CD4-positive, alpha-beta T cell (primary cell): ENCODE measurements at regions not wholly inside any gene's neighbourhood (a gene's known extent, or its start where the extent isn't known, plus 50 kb on each side); places are given as distances from the start of the nearest gene placed in this dataset.

ENCODE experiments used
- ATAC-seq: fragments of 200-7000 bp; cut with Tn5 transposase; one replicate; pipeline ENCODE4 v1.10.0; 2022; ENCODE audit warnings: mild to moderate bottlenecking; ENCODE audit not compliant: poor library complexity
- CTCF ChIA-PET: fragments of 350-600 bp; sonication (Branson Sonifier 250); formaldehyde crosslinking; loops from one replicate; lab custom pipeline; 2021; ENCODE audit warnings: antibody characterized with exemption, inconsistent platforms; lab: Charles Lee
- POLR2A ChIA-PET: fragments of 350-600 bp; sonication (Branson Sonifier 250); formaldehyde crosslinking; loops from one replicate; lab custom pipeline; 2021; ENCODE audit warnings: antibody characterized with exemption, inconsistent platforms; lab: Charles Lee
- DNase-seq, 14 experiments: peaks; one replicate each; pipeline ENCODE4 v3.0.0-alpha.2; 2013 to 2020; ENCODE audit warnings: mixed read lengths in 2 of 14
- H3K27ac ChIP-seq, 2 donors: one replicate each; pipeline versions ENCODE4 v1.5.1 to v1.7.0; 2013; ENCODE audit warnings: low read length in 2 of 2, low read depth in 1 of 2, mild to moderate bottlenecking in 1 of 2
- H3K27me3 ChIP-seq, 2 experiments: 1 replicate in 1 of 2; 2 replicates in 1 of 2; pipeline versions ENCODE4 v1.6.1 to v1.7.0; 2013; ENCODE audit warnings: low read length in 2 of 2, control low read depth in 1 of 2, mild to moderate bottlenecking in 1 of 2, moderate library complexity in 1 of 2; ENCODE audit not compliant: insufficient read depth in 2 of 2, control insufficient read depth in 1 of 2
- H3K36me3 ChIP-seq: one replicate; pipeline ENCODE4 v1.6.1; 2013; ENCODE audit warnings: low read length, control low read depth; ENCODE audit not compliant: insufficient read depth
- H3K4me1 ChIP-seq: one replicate; pipeline ENCODE4 v1.6.1; 2013; ENCODE audit warnings: low read length, control low read depth; ENCODE audit not compliant: insufficient read depth
- H3K4me3 ChIP-seq: one replicate; pipeline ENCODE4 v1.5.1; 2013; ENCODE audit warnings: mild to moderate bottlenecking, low read length, moderate library complexity
- H3K9me3 ChIP-seq, 2 experiments: 1 replicate in 1 of 2; 2 replicates in 1 of 2; pipeline versions ENCODE4 v1.6.1 to v1.7.0; 2013; ENCODE audit warnings: low read length in 2 of 2, mild to moderate bottlenecking in 2 of 2, control low read depth in 1 of 2, moderate library complexity in 1 of 2; ENCODE audit not compliant: control insufficient read depth in 1 of 2, insufficient read depth in 1 of 2
- H3K27ac Mint-ChIP-seq: one replicate; pipeline ENCODE4 v1.8.0; 2020; ENCODE audit warnings: mixed read lengths
- H3K27me3 Mint-ChIP-seq: one replicate; pipeline ENCODE4 v1.8.0; 2021; ENCODE audit warnings: mixed read lengths
- H3K36me3 Mint-ChIP-seq: one replicate; pipeline ENCODE4 v1.8.0; 2021; ENCODE audit warnings: low read depth, mixed read lengths
- H3K4me1 Mint-ChIP-seq: one replicate; pipeline ENCODE4 v1.8.0; 2021; ENCODE audit warnings: low read depth, mixed read lengths
- H3K4me3 Mint-ChIP-seq: one replicate; pipeline ENCODE4 v1.8.0; 2020; ENCODE audit warnings: mild to moderate bottlenecking, mixed read lengths
- H3K9me3 Mint-ChIP-seq: one replicate; pipeline ENCODE4 v1.8.0; 2020; ENCODE audit warnings: mixed read lengths
- CTCF ChIP-seq: fragments of 200-600 bp; IDR thresholded peaks from one replicate; pipeline ENCODE4 v1.8.0; 2022; ENCODE audit warnings: antibody characterized with exemption, mild to moderate bottlenecking
- intact Hi-C, 2 experiments: fragments of 100-400 bp; cut with DNase I in 1 of 2; cut with micrococcal nuclease in 1 of 2; formaldehyde crosslinking; loops; one replicate each; pipeline versions ENCODE4 v1.15.1 to v1.9.0; 2023 to 2025; cut with DNase I, micrococcal nuclease

GRCh38 chr16:79505344-79505743, 95.2 kb downstream of the MAF start:
- peaks cover 2% of the 10 kb centered on the region for H3K9me3 Mint-ChIP-seq
- no peaks in the 10 kb centered on the region for H3K27me3 ChIP-seq
- no peaks in the 10 kb centered on the region for H3K9me3 ChIP-seq
- H3K4me1 Mint-ChIP-seq: no peaks in the 10 kb centered on the region
- TF ChIP-seq CTCF: no peak
- ATAC-seq (no peak), DNase-seq (no peak)
- H3K4me1 ChIP-seq: no peaks in the 10 kb centered on the region
- no peak overlapping the region for H3K27ac Mint-ChIP-seq
- peaks cover 5% of the 10 kb centered on the region for H3K27me3 Mint-ChIP-seq
- H3K4me3 ChIP-seq: no peak overlapping the region
- H3K36me3 ChIP-seq: no peaks in the 10 kb centered on the region
- no peak overlapping the region for H3K4me3 Mint-ChIP-seq
- H3K36me3 Mint-ChIP-seq: no peaks in the 10 kb centered on the region
- CTCF ChIA-PET: no interaction called here
- H3K27ac ChIP-seq: no peak overlapping the region
- POLR2A ChIA-PET: no interaction called here
- intact Hi-C loops: no loop called here

GRCh38 chr16:79503511-79503910, 97.0 kb downstream of the MAF start:
- TF ChIP-seq CTCF: no peak
- H3K27ac Mint-ChIP-seq: no peak overlapping the region
- Histone ChIP-seq H3K9me3 (no peaks in the 10 kb centered on the region), H3K27me3 (no peaks in the 10 kb centered on the region), H3K36me3 (no peaks in the 10 kb centered on the region), H3K4me3 (no peak overlapping the region), H3K27ac (no peak overlapping the region), H3K4me1 (no peaks in the 10 kb centered on the region)
- POLR2A ChIA-PET: no interaction called here
- ATAC-seq: no peak
- H3K9me3 Mint-ChIP-seq: peaks cover 2% of the 10 kb centered on the region
- no peak overlapping the region for H3K4me3 Mint-ChIP-seq
- DNase-seq: no peak
- H3K27me3 Mint-ChIP-seq: peaks cover 5% of the 10 kb centered on the region
- no peaks in the 10 kb centered on the region for H3K36me3 Mint-ChIP-seq
- CTCF ChIA-PET: interaction anchor here (1.3 kb wide), 1 partner anchor 13 kb away, joined by 3 read pairs; no protein-coding TSS in a partner anchor
- no peaks in the 10 kb centered on the region for H3K4me1 Mint-ChIP-seq
- intact Hi-C loops: no loop called here

GRCh38 chr16:79501446-79501845, 99.1 kb downstream of the MAF start:
- Histone ChIP-seq H3K27ac (no peak overlapping the region), H3K27me3 (no peaks in the 10 kb centered on the region), H3K9me3 (no peaks in the 10 kb centered on the region), H3K36me3 (no peaks in the 10 kb centered on the region), H3K4me1 (peaks cover 11% of the 10 kb centered on the region), H3K4me3 (no peak overlapping the region)
- DNase-seq (no peak), ATAC-seq (no peak)
- Mint-ChIP-seq H3K36me3 (no peaks in the 10 kb centered on the region), H3K4me1 (peaks cover 6% of the 10 kb centered on the region), H3K4me3 (no peak overlapping the region), H3K27ac (no peak overlapping the region), H3K9me3 (peaks cover 2% of the 10 kb centered on the region), H3K27me3 (peaks cover 5% of the 10 kb centered on the region)
- ChIA-PET POLR2A (no interaction called here), CTCF (no interaction called here)
- intact Hi-C loops: no loop called here
- no peak for TF ChIP-seq CTCF
